Iris pigment epithelial cell (primary cell): ENCODE measurements at regions not wholly inside any gene's neighbourhood (a gene's known extent, or its start where the extent isn't known, plus 50 kb on each side); places are given as distances from the start of the nearest gene placed in this dataset.

Source experiments
- DNase-seq: peaks from one replicate; pipeline ENCODE4 v3.0.0-alpha.2; 2011; ENCODE audit warnings: low read depth

DNA sequence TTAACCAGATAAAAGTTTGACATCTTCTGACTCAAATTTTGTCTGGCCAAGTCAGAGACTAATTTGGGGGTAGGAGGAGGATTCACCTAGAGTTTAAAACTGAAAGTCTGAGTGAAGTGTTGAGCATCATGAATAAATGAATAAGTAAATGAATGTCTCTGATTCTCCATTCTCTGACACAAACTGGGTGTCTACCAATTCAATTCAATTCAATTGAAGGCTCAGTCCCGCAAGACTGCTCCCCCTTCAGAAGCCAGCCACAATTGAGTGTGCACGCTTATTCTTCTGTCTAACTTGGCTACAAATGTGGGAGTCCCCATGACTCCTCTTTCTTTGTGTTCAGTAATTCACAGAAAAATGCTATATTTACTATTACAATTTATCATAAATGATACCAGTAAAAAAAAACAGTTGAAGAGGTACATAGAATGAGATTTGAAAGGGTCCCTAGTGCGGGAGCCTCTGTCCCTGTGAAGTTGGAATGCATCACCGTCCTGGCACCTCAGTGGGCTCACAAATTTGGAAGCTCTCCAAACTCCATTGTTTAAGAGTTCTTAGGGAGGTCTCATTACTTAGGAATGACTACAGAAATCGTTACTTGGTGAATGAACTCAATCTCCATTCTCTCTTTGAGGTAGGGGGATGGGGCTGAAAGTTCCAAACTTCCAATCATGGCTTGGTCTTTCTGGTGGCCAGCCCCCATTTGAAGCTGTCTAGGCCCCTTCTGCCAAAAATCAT lies 243.7 kb upstream of the PHYHIPL start:
- DNase-seq = no peak

GRCh38 chr10:58936364-58936763 lies 240.1 kb upstream of the PHYHIPL start:
- DNase-seq = no peak

- DNase-seq = no peak
Measured at GRCh38 chr10:58937423-58937822, 239.0 kb upstream of the PHYHIPL start.

GRCh38 chr10:58942724-58943123 lies 233.7 kb upstream of the PHYHIPL start:
- DNase-seq = no peak

DNA sequence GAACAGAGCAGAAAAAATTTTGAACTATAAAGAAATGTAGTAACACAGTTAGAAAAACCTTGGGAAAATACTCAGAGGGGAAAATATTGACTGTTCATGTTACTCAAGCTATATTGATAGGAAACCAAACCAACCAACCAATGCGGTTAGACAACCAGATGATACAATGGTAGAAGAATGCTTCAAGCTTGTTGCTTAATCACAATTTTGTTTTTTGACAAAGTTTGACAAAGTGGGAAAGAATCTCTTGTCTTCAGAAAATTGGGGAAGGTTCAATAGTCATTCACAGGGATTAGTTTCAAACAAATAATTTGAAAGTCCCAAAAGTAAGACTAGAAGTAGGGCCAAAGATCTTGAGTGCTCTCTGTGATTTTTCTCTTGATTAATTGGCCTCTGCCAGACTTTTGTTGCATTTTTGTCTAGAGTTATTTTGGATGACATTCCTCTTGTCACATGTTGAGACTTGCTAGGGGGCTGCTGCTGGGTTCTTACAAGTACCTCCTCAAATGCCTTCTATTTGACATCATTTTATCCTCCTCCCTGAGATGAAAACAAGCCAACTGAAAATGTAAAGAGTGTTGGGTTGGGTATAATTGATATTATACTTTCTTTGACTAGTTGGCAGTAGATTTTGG lies 233.1 kb upstream of the PHYHIPL start:
- peak; percentile 25 for DNase-seq

- DNase-seq = no peak
Measured at GRCh38 chr10:58943960-58944359, 232.5 kb upstream of the PHYHIPL start.

DNA sequence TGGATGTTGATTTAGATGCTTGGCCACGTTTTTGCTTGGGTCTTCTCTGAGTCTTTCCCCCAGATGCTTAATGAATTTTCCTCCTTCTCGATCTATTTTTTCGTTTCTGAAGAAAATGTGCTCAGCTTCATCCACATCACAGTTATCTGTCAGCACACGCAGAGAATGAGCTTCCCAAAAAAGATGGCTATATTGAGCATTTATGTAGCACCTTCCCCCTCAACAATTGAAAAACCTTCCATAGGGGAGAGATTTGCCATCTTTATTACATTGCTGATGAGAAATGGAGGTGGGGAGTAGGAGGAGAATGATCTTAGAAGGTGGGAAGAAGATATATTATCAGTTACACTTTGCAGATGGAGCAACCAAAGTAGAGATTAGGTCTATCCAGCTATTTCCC lies 228.1 kb upstream of the PHYHIPL start:
- no peak for DNase-seq

DNA sequence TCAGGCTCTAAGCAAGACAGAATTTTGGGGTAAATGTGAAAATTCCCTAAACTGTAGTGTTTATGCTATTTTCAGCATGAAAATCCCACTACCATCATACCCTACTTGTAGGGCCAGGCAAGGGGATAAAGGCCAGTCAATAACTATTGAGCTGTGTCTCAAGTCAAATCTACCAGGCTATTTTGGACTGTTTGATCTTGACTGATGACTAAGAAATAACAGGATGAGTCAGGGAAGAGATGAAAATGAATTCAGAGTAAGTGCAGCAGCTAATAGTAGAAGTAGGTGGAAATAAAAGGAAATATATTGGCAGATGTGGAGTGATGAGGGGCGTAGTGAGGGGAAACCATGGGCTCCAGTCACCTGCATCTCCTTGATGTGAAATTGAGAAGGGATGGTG lies 225.8 kb upstream of the PHYHIPL start:
- DNase-seq = peak; percentile 39

DNA sequence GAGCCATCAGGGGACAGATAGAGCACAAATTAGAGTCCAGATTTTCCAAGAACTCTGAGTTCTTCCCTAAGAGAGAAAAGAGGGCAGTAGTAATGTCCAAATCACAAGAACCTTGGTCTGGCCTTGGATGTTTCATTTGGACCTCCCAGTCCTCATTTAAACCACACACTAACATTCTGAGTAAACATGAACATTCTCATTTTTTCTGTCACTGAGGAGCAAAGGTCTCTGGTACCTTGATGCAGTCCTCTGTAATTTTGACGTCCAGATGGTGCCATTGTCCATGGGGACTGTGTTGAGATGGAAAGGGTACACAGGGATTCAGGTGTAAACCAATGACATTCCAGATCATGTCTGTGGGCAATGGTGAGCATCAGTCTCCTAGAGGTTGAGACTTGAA lies 225.4 kb upstream of the PHYHIPL start:
- no peak for DNase-seq

DNA sequence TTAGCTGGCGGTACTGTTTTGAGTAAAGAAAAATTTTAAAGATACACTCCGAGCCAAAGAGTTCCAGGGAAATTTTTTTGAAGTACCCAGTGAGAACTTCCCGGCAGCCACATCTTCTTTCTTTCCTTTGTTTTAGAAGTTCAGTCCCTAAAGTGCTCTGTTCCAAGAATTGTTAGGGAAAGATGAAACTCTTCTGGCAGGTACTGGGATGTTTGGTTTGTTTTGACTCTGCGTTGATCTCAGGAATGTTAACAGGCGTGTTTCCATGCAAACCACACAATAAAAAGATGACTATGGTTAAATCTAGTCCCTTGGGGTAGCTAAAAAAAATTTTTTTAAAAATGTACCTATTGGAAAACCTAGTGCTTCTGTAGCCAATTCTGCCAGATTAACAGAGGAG lies 224.7 kb upstream of the PHYHIPL start:
- no peak for DNase-seq

- DNase-seq = no peak
Measured at GRCh38 chr10:58952162-58952601, 224.3 kb upstream of the PHYHIPL start.

DNA sequence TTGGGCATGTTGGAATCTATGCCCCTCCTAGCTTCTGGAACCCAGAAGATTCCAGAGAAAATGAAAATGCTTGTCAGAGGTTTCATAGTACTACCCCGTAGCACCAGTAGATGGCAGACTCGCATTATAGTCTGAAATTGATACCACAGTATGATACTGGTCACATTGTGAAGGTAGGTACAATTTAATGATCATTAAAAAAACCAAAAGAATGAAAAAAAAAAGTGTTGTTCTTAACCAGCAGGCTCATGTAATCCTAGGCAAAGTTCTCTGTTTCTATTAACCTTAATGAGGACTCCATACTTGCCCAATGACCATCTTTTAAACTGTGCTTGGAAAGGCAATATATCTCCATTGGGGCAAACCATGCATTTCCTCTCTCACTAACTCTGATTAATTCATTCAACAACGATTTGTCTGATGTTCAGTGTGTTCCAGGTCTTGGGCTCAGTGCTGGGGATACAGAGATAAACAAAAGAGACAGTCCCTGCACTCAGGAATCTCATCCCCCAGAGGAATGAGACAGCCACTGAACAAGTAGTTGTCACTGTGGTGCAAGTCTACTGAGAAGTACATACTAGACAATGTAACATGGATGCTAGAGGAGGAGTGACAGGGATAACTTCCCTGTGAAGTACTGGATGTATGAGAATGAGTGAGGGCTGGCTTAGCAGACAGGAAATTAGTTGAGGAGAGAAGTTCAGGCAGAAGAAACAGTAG lies 223.5 kb upstream of the PHYHIPL start:
- peak; percentile 50 for DNase-seq

- no peak for DNase-seq
Measured at GRCh38 chr10:58954178-58954577, 222.3 kb upstream of the PHYHIPL start.

- no peak for DNase-seq
Measured at GRCh38 chr10:58955615-58956014, 220.8 kb upstream of the PHYHIPL start.

DNA sequence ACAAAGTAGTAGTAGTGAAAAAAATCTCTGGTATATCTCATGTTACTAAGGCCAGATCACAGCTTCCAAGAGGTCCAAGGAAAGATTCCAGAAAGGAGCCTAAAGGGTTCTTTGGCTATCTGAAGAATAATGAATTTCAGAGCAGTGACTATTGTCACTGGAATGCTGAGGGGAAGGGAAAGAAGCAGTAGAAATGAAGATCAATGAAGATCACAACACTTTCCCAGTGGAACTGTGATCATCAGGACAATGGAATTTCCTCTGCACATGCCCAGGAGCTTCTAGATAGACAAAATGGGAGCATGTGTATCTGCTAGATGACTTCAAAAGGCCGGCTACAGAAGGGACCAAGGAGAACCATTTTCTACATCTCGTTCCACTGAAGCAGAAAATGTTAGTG lies 219.5 kb upstream of the PHYHIPL start:
- DNase-seq = no peak

GRCh38 chr10:58957517-58957916 lies 218.9 kb upstream of the PHYHIPL start:
- DNase-seq = no peak

- no peak for DNase-seq
Measured at GRCh38 chr10:58963101-58963534, 213.3 kb upstream of the PHYHIPL start.

DNA sequence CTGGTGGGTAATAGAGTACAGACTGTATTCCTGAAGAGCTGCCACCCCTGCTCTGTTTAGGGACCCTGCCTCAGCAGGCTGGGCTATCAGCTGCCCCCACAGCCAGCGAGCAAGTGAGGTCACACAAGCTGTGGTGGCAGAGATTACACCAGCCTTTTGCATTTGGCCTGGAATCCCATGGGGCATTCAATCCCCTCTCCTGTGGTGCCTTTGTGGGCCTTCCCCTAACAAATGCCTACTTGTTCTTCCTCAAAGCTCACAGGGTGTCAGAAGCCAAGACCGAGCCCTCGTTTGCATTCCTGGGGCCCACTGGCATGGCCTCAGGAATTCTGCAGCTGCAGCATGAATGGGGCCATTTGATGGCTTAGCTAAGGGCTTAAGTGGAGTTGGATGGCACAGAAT lies 212.7 kb upstream of the PHYHIPL start:
- DNase-seq = no peak

DNA sequence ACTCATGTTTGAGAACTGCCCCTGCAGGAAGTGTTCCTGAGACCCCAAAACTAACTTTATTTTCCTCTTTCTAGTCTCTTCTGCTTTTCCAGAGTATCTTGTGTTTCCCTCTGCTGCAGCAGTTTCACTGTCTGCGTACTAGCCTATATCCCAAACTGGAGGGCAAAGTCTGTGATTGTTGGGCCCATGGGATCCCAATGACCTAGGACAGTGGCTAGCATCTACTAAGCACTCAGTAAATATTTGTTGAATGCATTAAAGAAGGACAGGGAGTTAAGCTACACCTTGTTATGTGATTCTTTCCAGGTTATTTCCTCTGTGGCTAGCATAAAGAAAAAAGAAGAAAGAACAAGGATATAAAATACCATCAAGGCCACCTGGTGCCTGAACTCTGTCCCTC lies 210.6 kb upstream of the PHYHIPL start:
- no peak for DNase-seq

- DNase-seq = no peak
Measured at GRCh38 chr10:58967551-58968388, 208.7 kb upstream of the PHYHIPL start.

- DNase-seq = no peak
Measured at GRCh38 chr10:58968389-58968755, 208.1 kb upstream of the PHYHIPL start.

- DNase-seq = peak; percentile 10
Measured at GRCh38 chr10:58969576-58969975, 206.9 kb upstream of the PHYHIPL start.
